Esophagus muscularis mucosa (tissue), 4 donors: ENCODE measurements at regions not wholly inside any gene's neighbourhood (a gene's known extent, or its start where the extent isn't known, plus 50 kb on each side); places are given as distances from the start of the nearest gene placed in this dataset.
A peak's percentile ranks its signal among the peaks of the same experiment; 100 is the strongest.
"Not testable (repeated sequence)": the region's sequence is repeated elsewhere in the genome, so short reads cannot be mapped to it uniquely, and the experiment has no call there.

Experiments used
- DNase-seq: peaks from one replicate; pipeline ENCODE4 v3.0.0-alpha.2; 2017; ENCODE audit errors: extremely low spot score
- H3K27ac ChIP-seq, 4 donors: fragments of 200-600 bp; sonication (generic); replicated peaks in 1 of 4; 1 replicate in 3 of 4; 2 replicates in 1 of 4; pipeline ENCODE4 v1.5.1; 2016 to 2019; ENCODE audit warnings: mild to moderate bottlenecking in 1 of 4
- H3K27me3 ChIP-seq, 4 donors: fragments of 200-600 bp; sonication (generic); one replicate each; pipeline versions ENCODE4 v1.5.1 to v1.6.0; 2016 to 2019
- H3K36me3 ChIP-seq, 4 donors: fragments of 200-600 bp; sonication (generic); one replicate each; pipeline ENCODE4 v1.5.1; 2016 to 2019
- H3K4me1 ChIP-seq, 4 donors: fragments of 200-600 bp; sonication (generic); one replicate each; pipeline ENCODE4 v1.5.1; 2016 to 2019
- H3K4me3 ChIP-seq, 4 donors: fragments of 200-600 bp; sonication (generic); 1 replicate in 2 of 4; 2 replicates in 2 of 4; pipeline ENCODE4 v1.5.1; 2016 to 2019; ENCODE audit warnings: mild to moderate bottlenecking in 4 of 4, moderate library complexity in 1 of 4
- H3K9me3 ChIP-seq, 4 donors: fragments of 200-600 bp; sonication (generic); 1 replicate in 3 of 4; 2 replicates in 1 of 4; pipeline ENCODE4 v1.5.1; 2016 to 2019
- WGBS: methylation state at CpG from one replicate; pipeline ENCODE4 v1.1.5; 2018; 5-methylcytosine and 5-hydroxymethylcytosine counted together
- intact Hi-C: fragments of 100-400 bp; cut with DNase I; formaldehyde crosslinking; loops from one replicate; pipeline ENCODE4 v1.15.1; 2023

GRCh38 chr20:30007496-30007895 lies 1250.0 kb upstream of the DEFB115 start:
- H3K4me3 ChIP-seq, intact Hi-C loops: not testable (repeated sequence)

More at GRCh38 chr20:30007496-30007895, 1250.0 kb upstream of the DEFB115 start:
- H3K27ac ChIP-seq, H3K27me3 ChIP-seq, H3K9me3 ChIP-seq, H3K4me1 ChIP-seq, H3K36me3 ChIP-seq: not testable (repeated sequence)
- peak; percentile 17 for DNase-seq
- no CpG with 5 or more reads among the region's 4 CpGs for WGBS
